GM18520 (cell line): ENCODE measurements at regions not wholly inside any gene's neighbourhood (a gene's known extent, or its start where the extent isn't known, plus 50 kb on each side); places are given as distances from the start of the nearest gene placed in this dataset.
"Not testable (repeated sequence)": the region's sequence is repeated elsewhere in the genome, so short reads cannot be mapped to it uniquely, and the experiment has no call there.

Experiments used
- ATAC-seq: cut with Tn5 transposase; IDR thresholded peaks from one replicate; pipeline ENCODE4 v1.9.1; 2021; ENCODE audit not compliant: unreplicated experiment

DNA sequence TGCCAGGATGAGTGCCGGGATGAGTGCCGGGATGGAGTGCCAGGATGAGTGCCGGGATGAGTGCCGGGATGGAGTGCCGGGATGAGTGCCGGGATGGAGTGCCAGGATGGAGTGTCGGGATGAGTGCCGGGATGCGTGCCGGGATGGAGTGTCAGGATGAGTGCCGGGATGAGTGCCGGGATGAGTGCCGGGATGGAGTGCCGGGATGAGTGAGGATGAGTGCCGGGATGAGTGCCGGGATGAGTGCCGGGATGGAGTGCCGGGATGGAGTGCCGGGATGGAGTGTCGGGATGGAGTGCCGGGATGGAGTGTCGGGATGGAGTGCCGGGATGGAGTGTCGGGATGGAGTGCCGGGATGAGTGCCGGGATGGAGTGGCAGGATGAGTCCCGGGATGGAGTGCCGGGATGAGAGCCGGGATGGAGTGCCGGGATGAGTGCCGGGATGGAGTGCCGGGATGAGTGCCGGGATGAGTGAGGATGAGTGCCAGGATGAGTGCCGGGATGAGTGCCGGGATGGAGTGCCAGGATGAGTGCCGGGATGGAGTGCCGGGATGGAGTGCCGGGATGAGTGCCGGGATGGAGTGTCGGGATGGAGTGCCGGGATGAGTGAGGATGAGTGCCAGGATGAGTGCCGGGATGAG is 52.1 kb upstream of the HELT start:
- ATAC-seq, result not testable (repeated sequence)

DNA sequence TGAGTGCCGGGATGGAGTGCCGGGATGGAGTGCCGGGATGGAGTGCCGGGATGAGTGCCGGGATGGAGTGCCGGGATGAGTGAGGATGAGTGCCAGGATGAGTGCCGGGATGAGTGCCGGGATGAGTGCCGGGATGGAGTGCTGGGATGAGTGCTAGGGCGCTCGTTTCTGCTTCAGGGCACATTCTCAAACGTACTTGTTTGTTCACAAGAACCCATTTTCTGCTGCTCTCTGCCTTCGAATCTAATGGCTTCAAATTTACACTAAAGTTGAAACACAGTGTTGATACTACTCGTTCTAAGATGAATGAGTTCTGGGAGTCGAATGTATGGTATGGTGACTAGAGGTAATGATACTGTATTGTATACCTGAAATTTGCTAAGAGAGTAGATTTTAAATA is 50.6 kb upstream of the HELT start:
- not testable (repeated sequence) for ATAC-seq

DNA sequence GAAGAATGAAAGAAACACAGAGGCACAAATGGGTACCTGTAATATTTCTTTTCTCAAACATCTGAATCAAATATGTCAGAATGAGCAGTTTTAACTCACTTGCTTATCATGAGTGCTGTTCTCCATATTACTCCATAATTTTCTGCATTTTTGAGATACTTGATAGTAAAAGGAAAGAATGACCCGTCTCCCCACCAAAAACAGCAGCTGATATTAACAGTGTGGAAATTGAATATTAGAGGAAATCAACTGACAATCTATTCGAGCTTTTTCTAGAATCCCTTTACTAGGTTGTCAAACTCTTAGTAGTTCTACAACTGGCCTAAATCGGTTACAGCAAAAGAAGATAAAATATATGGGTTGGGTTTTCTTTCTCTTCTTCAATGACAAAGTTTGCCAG is 49.9 kb upstream of the HELT start:
- no peak for ATAC-seq
